ENCODE measurements at regions not wholly inside any gene's neighbourhood (a gene's known extent, or its start where the extent isn't known, plus 50 kb on each side); places are given as distances from the start of the nearest gene placed in this dataset.

GRCh38 chr14:65360144-65360784 lies 52.3 kb upstream of the FUT8 start:
- no peak for DNase-seq

GRCh38 chr14:65361920-65362319 lies 50.6 kb upstream of the FUT8 start:
- DNase-seq, result no peak
